ENCODE measurements at regions not wholly inside any gene's neighbourhood (a gene's known extent, or its start where the extent isn't known, plus 50 kb on each side); places are given as distances from the start of the nearest gene placed in this dataset.
"Not testable (repeated sequence)": the region's sequence is repeated elsewhere in the genome, so short reads cannot be mapped to it uniquely, and the experiment has no call there.

GRCh38 chr11:96744697-96745096 is 354.9 kb downstream of the JRKL start:
- Histone ChIP-seq H3K4me1 (ENCODE audit: control insufficient read depth in 1 of 2, insufficient read depth in 2 of 2, low read length in 2 of 2) (no peaks in the 10 kb centered on the region), H3K79me2 (ENCODE audit: insufficient read depth, low read length) (no peaks in the 10 kb centered on the region), H4K20me1 (ENCODE audit: insufficient read depth, low read length) (no peaks in the 10 kb centered on the region), H3K9ac (ENCODE audit: insufficient read depth, low read length, poor library complexity, severe bottlenecking) (no peak overlapping the region), H3K4me2 (replicated peaks; ENCODE audit: extremely low read depth, low read length, poor library complexity, severe bottlenecking) (no peak overlapping the region), H3K9me3 (replicated peaks in 1 of 2; ENCODE audit: control insufficient read depth in 1 of 2, insufficient read depth in 1 of 2, low read length in 2 of 2) (peaks cover 5 to 6% of the 10 kb centered on the region in 2 donors), H3K27ac (ENCODE audit: low read depth in 1 of 2, low read length in 2 of 2) (no peak overlapping the region), H2AFZ (ENCODE audit: insufficient read depth, low read depth, low read length, poor library complexity, severe bottlenecking) (no peak overlapping the region), H3K27me3 (ENCODE audit: control insufficient read depth in 2 of 2, insufficient read depth in 2 of 2, low read length in 2 of 2) (no peaks in the 10 kb centered on the region), H3K36me3 (replicated peaks in 1 of 2; ENCODE audit: control insufficient read depth in 1 of 2, insufficient read depth in 2 of 2, low read length in 2 of 2) (no peaks in the 10 kb centered on the region), H3K4me3 (replicated peaks in 1 of 3; ENCODE audit: low read depth in 2 of 3, low read length in 3 of 3) (no peak overlapping the region)
- DNase-seq = no peak
- Mint-ChIP-seq H3K36me3 (no peaks in the 10 kb centered on the region), H3K4me1 (no peaks in the 10 kb centered on the region), H3K27ac (no peak overlapping the region), H3K4me3 (no peak overlapping the region), H3K9me3 (peaks cover 2 to 7% (median 3%) of the 10 kb centered on the region in 7 donors), H3K27me3 (ENCODE audit: low read depth in 3 of 3) (peaks cover 0 to 3% (median 0%) of the 10 kb centered on the region in 3 donors)
- intact Hi-C loops (cut with micrococcal nuclease) = no loop called here
- WGBS (ENCODE audit: insufficient coverage) = no CpG with 5 or more reads among the region's 1 CpG
- no peak for TF ChIP-seq CTCF (IDR thresholded peaks at IDR 0.05)

GRCh38 chr11:96748639-96749370 is 359.0 kb downstream of the JRKL start:
- Histone ChIP-seq H2AFZ (ENCODE audit: insufficient read depth, low read depth, low read length, poor library complexity, severe bottlenecking) (no peak overlapping the region), H3K27me3 (ENCODE audit: control insufficient read depth in 2 of 2, insufficient read depth in 2 of 2, low read length in 2 of 2) (no peaks in the 10 kb centered on the region)

GRCh38 chr11:96751807-96752206 is 362.0 kb downstream of the JRKL start:
- intact Hi-C loops (cut with micrococcal nuclease); H3K4me3 ChIP-seq (replicated peaks in 1 of 3; ENCODE audit: low read depth in 2 of 3, low read length in 3 of 3); H3K36me3 ChIP-seq (replicated peaks in 1 of 2; ENCODE audit: control insufficient read depth in 1 of 2, insufficient read depth in 2 of 2, low read length in 2 of 2); H3K79me2 ChIP-seq (ENCODE audit: insufficient read depth, low read length); H3K27ac Mint-ChIP-seq; H3K27ac ChIP-seq (ENCODE audit: low read depth in 1 of 2, low read length in 2 of 2); H3K27me3 ChIP-seq (ENCODE audit: control insufficient read depth in 2 of 2, insufficient read depth in 2 of 2, low read length in 2 of 2); H3K4me1 Mint-ChIP-seq; H3K27me3 Mint-ChIP-seq (ENCODE audit: low read depth in 3 of 3); DNase-seq; H2AFZ ChIP-seq (ENCODE audit: insufficient read depth, low read depth, low read length, poor library complexity, severe bottlenecking); H4K20me1 ChIP-seq (ENCODE audit: insufficient read depth, low read length); H3K36me3 Mint-ChIP-seq; H3K4me1 ChIP-seq (ENCODE audit: control insufficient read depth in 1 of 2, insufficient read depth in 2 of 2, low read length in 2 of 2); H3K4me3 Mint-ChIP-seq; H3K9ac ChIP-seq (ENCODE audit: insufficient read depth, low read length, poor library complexity, severe bottlenecking); H3K4me2 ChIP-seq (replicated peaks; ENCODE audit: extremely low read depth, low read length, poor library complexity, severe bottlenecking): not testable (repeated sequence)
- WGBS (ENCODE audit: insufficient coverage) = no CpG with 5 or more reads among the region's 2 CpGs
- H3K9me3 Mint-ChIP-seq = peaks cover 3 to 17% (median 6%) of the 10 kb centered on the region in 7 donors
- peaks cover 10 to 22% of the 10 kb centered on the region in 2 donors for H3K9me3 ChIP-seq (replicated peaks in 1 of 2; ENCODE audit: control insufficient read depth in 1 of 2, insufficient read depth in 1 of 2, low read length in 2 of 2)

More at GRCh38 chr11:96748639-96749370, 359.0 kb downstream of the JRKL start:
- H3K9me3 Mint-ChIP-seq = peaks cover 0 to 9% (median 6%) of the 10 kb centered on the region in 7 donors
- Histone ChIP-seq H3K4me3 (replicated peaks in 1 of 3; ENCODE audit: low read depth in 2 of 3, low read length in 3 of 3) (no peak overlapping the region), H3K9me3 (replicated peaks in 1 of 2; ENCODE audit: control insufficient read depth in 1 of 2, insufficient read depth in 1 of 2, low read length in 2 of 2) (peaks cover 7 to 17% of the 10 kb centered on the region in 2 donors), H3K27ac (ENCODE audit: low read depth in 1 of 2, low read length in 2 of 2) (no peak overlapping the region), H4K20me1 (ENCODE audit: insufficient read depth, low read length) (no peaks in the 10 kb centered on the region), H3K36me3 (replicated peaks in 1 of 2; ENCODE audit: control insufficient read depth in 1 of 2, insufficient read depth in 2 of 2, low read length in 2 of 2) (no peaks in the 10 kb centered on the region), H3K4me2 (replicated peaks; ENCODE audit: extremely low read depth, low read length, poor library complexity, severe bottlenecking) (no peak overlapping the region), H3K9ac (ENCODE audit: insufficient read depth, low read length, poor library complexity, severe bottlenecking) (no peak overlapping the region), H3K79me2 (ENCODE audit: insufficient read depth, low read length) (no peaks in the 10 kb centered on the region), H3K4me1 (ENCODE audit: control insufficient read depth in 1 of 2, insufficient read depth in 2 of 2, low read length in 2 of 2) (no peaks in the 10 kb centered on the region)
- no peak overlapping the region for H3K4me3 Mint-ChIP-seq
- WGBS (ENCODE audit: insufficient coverage) = no CpG with 5 or more reads among the region's 2 CpGs
- no peaks in the 10 kb centered on the region for H3K36me3 Mint-ChIP-seq
- peaks cover 0 to 3% (median 0%) of the 10 kb centered on the region in 3 donors for H3K27me3 Mint-ChIP-seq (ENCODE audit: low read depth in 3 of 3)
- intact Hi-C loops (cut with micrococcal nuclease) = no loop called here
- DNase-seq = no peak
- no peak for TF ChIP-seq CTCF (IDR thresholded peaks at IDR 0.05)
- H3K27ac Mint-ChIP-seq = no peak overlapping the region
- H3K4me1 Mint-ChIP-seq = no peaks in the 10 kb centered on the region

Data from CD14-positive monocyte (primary cell).